NCI-H345 (cell line): ENCODE measurements at regions not wholly inside any gene's neighbourhood (a gene's known extent, or its start where the extent isn't known, plus 50 kb on each side); places are given as distances from the start of the nearest gene placed in this dataset.

Source experiments
- DNase-seq: peaks from one replicate; lab custom pipeline; 2025; lab: John Stamatoyannopoulos, UW

GRCh38 chr18:10284540-10285282 lies 169.7 kb upstream of the APCDD1 start:
- no peak for DNase-seq

GRCh38 chr18:10285283-10285640 lies 169.2 kb upstream of the APCDD1 start:
- DNase-seq, result no peak

GRCh38 chr18:10286580-10287150 lies 167.8 kb upstream of the APCDD1 start:
- no peak for DNase-seq

DNA sequence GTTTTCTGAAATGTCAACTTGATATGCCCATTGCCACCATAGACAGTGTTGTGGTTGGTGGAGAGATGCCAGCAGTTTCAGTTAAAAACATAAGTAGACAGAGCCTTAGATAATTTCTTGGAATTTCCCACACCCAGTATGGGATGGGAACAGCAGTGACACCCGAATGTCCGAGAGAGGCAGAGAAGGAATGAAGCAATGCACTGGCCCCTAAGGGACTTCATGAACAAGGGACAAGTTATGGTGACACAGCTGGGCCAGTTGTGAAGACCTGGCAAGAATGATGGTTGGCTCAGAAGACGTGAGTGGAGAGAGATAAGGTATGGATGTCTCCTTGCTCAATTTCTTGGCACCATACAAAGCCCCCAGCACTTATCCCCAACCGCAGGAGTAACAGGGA lies 165.2 kb upstream of the APCDD1 start:
- DNase-seq, result no peak

GRCh38 chr18:10289951-10290637 lies 164.3 kb upstream of the APCDD1 start:
- DNase-seq, result no peak

- DNase-seq, result no peak
These were observed 163.7 kb upstream of the APCDD1 start for GRCh38 chr18:10290638-10291235.

DNA sequence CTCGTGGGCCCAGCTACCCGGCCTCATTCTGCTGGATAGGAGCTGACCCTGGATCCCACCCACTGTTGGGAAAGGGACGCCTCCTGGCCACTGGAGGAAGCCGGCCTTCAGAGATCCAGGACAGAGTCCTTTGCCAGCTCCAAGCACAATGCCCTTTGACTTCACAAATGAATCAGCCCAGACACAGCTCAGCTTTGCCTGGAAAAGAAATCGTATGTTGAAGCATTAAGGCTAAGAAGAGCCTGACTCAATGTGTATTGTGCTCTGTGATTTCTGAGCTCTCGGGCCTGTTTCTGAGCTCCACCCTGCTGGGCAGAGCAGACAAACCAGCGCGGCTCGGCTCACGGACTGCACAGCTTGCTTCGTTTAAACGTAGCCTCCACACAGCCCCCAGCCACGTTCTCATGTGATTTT lies 162.9 kb upstream of the APCDD1 start:
- DNase-seq, result no peak

GRCh38 chr18:10293966-10294365 lies 160.5 kb upstream of the APCDD1 start:
- no peak for DNase-seq

GRCh38 chr18:10295751-10296150 lies 158.7 kb upstream of the APCDD1 start:
- no peak for DNase-seq

- DNase-seq, result no peak
These were observed 157.9 kb upstream of the APCDD1 start for GRCh38 chr18:10296491-10296890.

DNA sequence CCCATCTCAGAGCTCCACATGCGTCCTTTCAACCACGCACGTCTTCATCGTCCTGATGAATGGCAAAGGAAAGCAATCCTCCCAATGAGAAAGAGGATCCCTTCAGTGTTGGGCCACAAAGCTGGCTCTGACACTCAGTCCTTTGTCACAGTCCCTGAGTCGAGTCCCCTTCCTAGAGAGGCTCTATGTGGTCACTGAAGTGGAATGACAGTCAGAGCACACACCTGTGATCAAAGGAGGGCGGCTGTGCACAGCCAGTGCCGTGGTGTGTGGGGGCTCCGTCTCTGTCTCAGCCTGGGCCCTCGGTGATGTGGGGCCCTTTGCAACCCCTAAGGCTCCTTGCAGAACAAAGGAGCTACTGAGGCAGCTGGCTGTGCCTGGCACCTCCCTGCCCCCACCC lies 157.3 kb upstream of the APCDD1 start:
- DNase-seq, result no peak

GRCh38 chr18:10298346-10298745 lies 156.1 kb upstream of the APCDD1 start:
- DNase-seq, result no peak

GRCh38 chr18:10299643-10300042 lies 154.8 kb upstream of the APCDD1 start:
- DNase-seq, result no peak

DNA sequence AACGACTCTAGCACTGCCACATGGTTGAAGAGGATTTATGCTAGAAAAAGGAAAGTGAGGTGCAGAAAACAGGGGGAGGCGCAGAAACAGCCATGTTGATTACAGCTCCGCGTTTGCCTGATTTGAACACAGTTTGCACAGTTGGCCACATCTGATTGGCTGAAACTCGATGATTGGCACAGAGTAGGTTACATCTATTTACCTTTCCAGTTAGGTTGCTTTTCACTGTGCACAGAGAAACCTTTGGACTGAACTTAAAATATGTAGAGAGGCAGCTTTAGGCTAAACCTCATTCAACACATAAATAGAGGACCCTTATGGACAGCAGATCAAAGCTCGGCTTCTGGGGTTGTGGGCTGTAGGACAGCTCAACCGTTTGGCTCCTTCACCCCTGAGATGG lies 153.7 kb upstream of the APCDD1 start:
- DNase-seq, result no peak

DNA sequence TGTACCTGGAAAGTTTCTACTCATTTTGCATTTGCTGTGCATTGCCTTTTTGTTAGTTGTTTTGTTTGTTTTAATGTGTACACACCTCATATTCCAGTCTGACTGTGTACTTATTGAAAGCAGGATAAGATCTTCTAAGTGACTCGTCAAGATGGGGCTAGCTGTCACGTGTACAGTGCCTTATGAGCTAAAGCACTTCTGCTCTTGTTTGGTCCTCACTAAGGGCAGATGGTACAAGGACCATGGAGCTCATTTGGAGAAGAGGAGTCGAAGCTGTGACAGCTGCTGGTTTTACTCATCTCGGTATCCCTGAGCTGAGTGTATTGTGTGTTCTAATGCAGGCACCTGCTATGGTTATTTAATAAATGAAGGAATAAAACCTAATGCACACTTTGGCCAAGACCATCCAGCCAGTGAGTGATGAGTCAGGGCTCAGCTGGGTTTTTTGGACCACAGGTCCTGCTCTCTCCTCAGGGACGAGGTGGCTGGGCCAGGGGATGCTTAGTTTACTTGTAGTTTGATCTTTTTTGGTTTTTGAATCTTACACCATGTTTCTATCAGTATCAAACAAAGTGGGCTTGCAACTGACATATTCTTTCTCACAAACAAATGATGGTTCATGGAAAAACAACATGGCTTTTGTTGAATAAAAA lies 152.5 kb upstream of the APCDD1 start:
- DNase-seq, result no peak

DNA sequence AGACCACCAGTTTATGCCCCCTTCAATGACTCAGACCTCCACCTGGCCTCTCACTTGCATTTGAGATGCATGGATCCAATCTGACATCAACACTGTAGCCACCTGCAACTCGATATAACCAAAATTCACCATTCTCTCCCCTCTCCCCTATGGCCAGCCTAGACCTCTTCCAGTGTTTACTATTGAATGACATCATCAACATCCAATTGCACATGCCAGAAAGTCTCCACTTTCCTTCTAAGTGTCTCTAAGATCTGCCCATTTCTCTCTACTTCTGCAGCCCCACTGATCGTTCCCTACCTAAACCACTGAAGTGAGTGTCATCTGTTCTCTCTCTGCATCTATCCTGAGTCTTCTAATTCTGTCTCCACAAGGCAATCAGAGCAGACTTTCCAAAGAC lies 151.3 kb upstream of the APCDD1 start:
- no peak for DNase-seq

DNA sequence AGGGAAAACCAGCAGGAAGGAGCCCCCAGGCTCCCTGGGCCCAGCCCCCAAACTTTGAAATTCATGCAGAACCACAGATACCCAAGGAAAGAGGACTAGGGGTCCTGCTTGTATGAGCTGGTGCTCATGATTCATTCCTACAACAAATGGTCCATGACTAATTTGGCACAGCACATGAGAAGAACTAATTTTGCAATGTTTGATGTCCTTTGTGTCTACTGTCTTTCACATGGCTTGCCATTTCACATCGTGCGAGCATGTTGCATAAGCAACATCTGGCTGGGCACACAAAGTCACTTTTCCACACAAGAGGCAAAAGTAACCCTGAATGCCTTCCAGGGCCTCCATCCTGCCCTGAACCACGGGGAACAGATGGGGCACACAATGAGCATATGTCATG lies 149.6 kb upstream of the APCDD1 start:
- peak; percentile 1 for DNase-seq

GRCh38 chr18:10306779-10307178 lies 147.7 kb upstream of the APCDD1 start:
- no peak for DNase-seq

GRCh38 chr18:10308154-10308553 lies 146.3 kb upstream of the APCDD1 start:
- no peak for DNase-seq

- no peak for DNase-seq
These were observed 143.8 kb upstream of the APCDD1 start for GRCh38 chr18:10310626-10311025.

- DNase-seq, result no peak
These were observed 142.0 kb upstream of the APCDD1 start for GRCh38 chr18:10312326-10313015.

DNA sequence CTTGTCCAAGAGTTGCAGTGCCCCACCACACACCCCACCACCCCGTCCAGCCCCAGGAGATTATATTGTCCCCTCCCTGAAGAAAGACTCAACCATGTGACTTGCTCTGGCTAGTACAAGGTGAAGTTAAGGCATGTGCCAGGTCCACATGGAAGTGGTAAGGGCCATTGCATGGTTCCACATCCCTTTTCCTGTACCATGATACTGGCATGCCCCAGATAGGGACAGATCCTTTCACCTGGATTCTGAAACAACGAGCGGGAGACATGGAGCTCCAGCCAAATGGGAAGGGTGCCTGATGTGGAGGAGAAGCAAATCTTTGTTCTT lies 141.5 kb upstream of the APCDD1 start:
- DNase-seq, result no peak
